ENCODE measurements at regions not wholly inside any gene's neighbourhood (a gene's known extent, or its start where the extent isn't known, plus 50 kb on each side); places are given as distances from the start of the nearest gene placed in this dataset.

GRCh38 chr9:105994970-105995369 lies 300.6 kb downstream of the TMEM38B start:
- Histone ChIP-seq H3K9me2 (ENCODE audit: insufficient read depth, low read length) (no peaks in the 10 kb centered on the region), H3K27ac (ENCODE audit: low read depth, low read length, poor library complexity, severe bottlenecking) (no peak overlapping the region), H2AFZ (ENCODE audit: low read length) (no peak overlapping the region), H3K9me3 (ENCODE audit: low read length) (no peaks in the 10 kb centered on the region), H3K36me3 (ENCODE audit: insufficient read depth, low read length) (no peaks in the 10 kb centered on the region), H4K20me1 (ENCODE audit: insufficient read depth, low read length) (no peaks in the 10 kb centered on the region; the same call in 1 of the 2 replicates), H3K4me3 (ENCODE audit: low read depth, low read length, poor library complexity, severe bottlenecking) (no peak overlapping the region), H3K4me1 (ENCODE audit: insufficient read depth, low read length, poor library complexity, severe bottlenecking) (no peaks in the 10 kb centered on the region), H3K79me2 (ENCODE audit: insufficient read depth, low read depth, low read length) (no peaks in the 10 kb centered on the region), H3K4me2 (ENCODE audit: low read length) (no peak overlapping the region)
- CTCF ChIA-PET (ENCODE audit: unreplicated experiment): no interaction called here
- TF ChIP-seq CTCF (conservative IDR thresholded peaks at IDR 0.05; ENCODE audit: low read length) (no peak), EZH2phosphoT487 (IDR thresholded peaks at IDR 0.05; ENCODE audit: borderline replicate concordance, low read depth, low read length) (no peak)
- POLR2A ChIA-PET: no interaction called here
- no peak for DNase-seq (ENCODE audit: low spot score)
- BruUV-seq (replicated peaks): no TSS peak
- intact Hi-C loops (cut with micrococcal nuclease; ENCODE audit: unreplicated experiment): no loop called here

GRCh38 chr9:106017198-106017740 lies 322.9 kb downstream of the TMEM38B start:
- Histone ChIP-seq H4K20me1 (ENCODE audit: insufficient read depth, low read length) (no peaks in the 10 kb centered on the region), H3K9me2 (ENCODE audit: insufficient read depth, low read length) (no peaks in the 10 kb centered on the region), H3K79me2 (ENCODE audit: insufficient read depth, low read depth, low read length) (no peaks in the 10 kb centered on the region), H3K36me3 (ENCODE audit: insufficient read depth, low read length) (no peaks in the 10 kb centered on the region), H3K4me2 (ENCODE audit: low read length) (no peak overlapping the region), H3K27ac (ENCODE audit: low read depth, low read length, poor library complexity, severe bottlenecking) (no peak overlapping the region), H2AFZ (ENCODE audit: low read length) (no peak overlapping the region), H3K9me3 (ENCODE audit: low read length) (no peaks in the 10 kb centered on the region), H3K4me1 (ENCODE audit: insufficient read depth, low read length, poor library complexity, severe bottlenecking) (no peaks in the 10 kb centered on the region), H3K4me3 (ENCODE audit: low read depth, low read length, poor library complexity, severe bottlenecking) (no peak overlapping the region)
- intact Hi-C loops (cut with micrococcal nuclease; ENCODE audit: unreplicated experiment): no loop called here
- ChIA-PET POLR2A (no interaction called here), CTCF (ENCODE audit: unreplicated experiment) (no interaction called here)
- TF ChIP-seq CTCF (conservative IDR thresholded peaks at IDR 0.05; ENCODE audit: low read length) (no peak), EZH2phosphoT487 (IDR thresholded peaks at IDR 0.05; ENCODE audit: borderline replicate concordance, low read depth, low read length) (no peak)
- DNase-seq (ENCODE audit: low spot score): no peak
- no TSS peak for BruUV-seq (replicated peaks)

- H3K4me1 ChIP-seq (ENCODE audit: insufficient read depth, low read length, poor library complexity, severe bottlenecking): no peaks in the 10 kb centered on the region
- H3K9me3 ChIP-seq (ENCODE audit: low read length): no peaks in the 10 kb centered on the region
- intact Hi-C loops (cut with micrococcal nuclease; ENCODE audit: unreplicated experiment): no loop called here
- CTCF ChIA-PET (ENCODE audit: unreplicated experiment): no interaction called here
- no peak overlapping the region for H3K4me3 ChIP-seq (ENCODE audit: low read depth, low read length, poor library complexity, severe bottlenecking)
- no TSS peak for BruUV-seq (replicated peaks)
- no peaks in the 10 kb centered on the region for H3K36me3 ChIP-seq (ENCODE audit: insufficient read depth, low read length)
- H3K9me2 ChIP-seq (ENCODE audit: insufficient read depth, low read length): no peaks in the 10 kb centered on the region
- no peaks in the 10 kb centered on the region for H3K79me2 ChIP-seq (ENCODE audit: insufficient read depth, low read depth, low read length)
- POLR2A ChIA-PET: no interaction called here
- no peak overlapping the region for H2AFZ ChIP-seq (ENCODE audit: low read length)
- TF ChIP-seq CTCF (conservative IDR thresholded peaks at IDR 0.05; ENCODE audit: low read length) (no peak), EZH2phosphoT487 (IDR thresholded peaks at IDR 0.05; ENCODE audit: borderline replicate concordance, low read depth, low read length) (no peak)
- DNase-seq (ENCODE audit: low spot score): no peak
- H3K4me2 ChIP-seq (ENCODE audit: low read length): no peak overlapping the region
- no peak overlapping the region for H3K27ac ChIP-seq (ENCODE audit: low read depth, low read length, poor library complexity, severe bottlenecking)
- no peaks in the 10 kb centered on the region for H4K20me1 ChIP-seq (ENCODE audit: insufficient read depth, low read length)
Measured at GRCh38 chr9:106019039-106019680, 324.8 kb downstream of the TMEM38B start.
